DND-41 (cell line): ENCODE measurements at regions not wholly inside any gene's neighbourhood (a gene's known extent, or its start where the extent isn't known, plus 50 kb on each side); places are given as distances from the start of the nearest gene placed in this dataset.

Experiments
- CTCF ChIP-seq: IDR thresholded peaks from 2 replicates; pipeline ENCODE4 v1.5.1; 2012; ENCODE audit warnings: borderline replicate concordance, low read length, moderate library complexity, mild to moderate bottlenecking; ENCODE audit not compliant: poor library complexity, severe bottlenecking; ENCODE audit errors: extremely low read depth
- EZH2 ChIP-seq: IDR thresholded peaks from 3 replicates; pipeline ENCODE4 v1.6.1; 2012; ENCODE audit warnings: borderline replicate concordance, low read depth, mild to moderate bottlenecking, moderate library complexity, low read length, inconsistent platforms; ENCODE audit not compliant: severe bottlenecking

DNA sequence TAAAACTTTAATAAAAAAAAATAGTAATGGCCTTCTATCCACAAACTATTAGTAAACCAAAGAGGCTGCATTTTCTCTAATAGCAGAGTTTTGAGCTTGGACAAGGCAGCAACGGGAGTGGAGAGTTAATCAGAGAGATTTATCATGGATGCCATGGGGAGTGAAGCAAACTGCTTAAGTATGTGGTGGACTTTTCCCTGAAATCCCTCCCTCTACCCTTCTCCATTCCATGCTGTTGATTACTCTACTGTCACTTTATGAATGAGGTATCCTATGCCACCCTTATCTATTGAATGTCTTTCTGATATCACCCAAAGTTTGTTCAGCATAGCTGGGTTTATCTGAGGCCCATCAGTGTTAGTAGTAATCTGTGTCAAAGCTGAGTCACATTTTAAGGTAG, 335.6 kb upstream of the TRAM1L1 start:
- TF ChIP-seq CTCF (no peak), EZH2 (no peak)
